ENCODE measurements at regions not wholly inside any gene's neighbourhood (a gene's known extent, or its start where the extent isn't known, plus 50 kb on each side); places are given as distances from the start of the nearest gene placed in this dataset.

DNA sequence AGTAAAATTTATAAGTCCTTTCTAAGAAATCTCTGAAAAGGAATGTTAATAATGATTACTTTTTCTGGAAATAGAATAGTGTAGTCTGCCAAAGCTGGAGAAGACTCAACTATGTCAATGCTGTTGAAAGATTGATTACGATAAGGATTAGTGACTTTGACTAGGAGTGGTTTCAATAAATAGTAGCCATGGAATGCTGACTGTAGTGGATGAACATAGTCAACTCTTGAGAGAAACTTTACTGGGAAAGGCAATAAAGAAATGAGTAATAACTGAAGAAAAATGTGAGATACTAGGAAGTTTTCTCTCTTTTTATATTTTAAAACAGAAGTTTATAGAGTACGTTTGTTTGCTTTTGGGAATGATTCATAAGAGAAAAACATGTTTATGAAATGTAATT lies 105.0 kb upstream of the CDK13 start (continued):
- TF ChIP-seq, protein P1, sequence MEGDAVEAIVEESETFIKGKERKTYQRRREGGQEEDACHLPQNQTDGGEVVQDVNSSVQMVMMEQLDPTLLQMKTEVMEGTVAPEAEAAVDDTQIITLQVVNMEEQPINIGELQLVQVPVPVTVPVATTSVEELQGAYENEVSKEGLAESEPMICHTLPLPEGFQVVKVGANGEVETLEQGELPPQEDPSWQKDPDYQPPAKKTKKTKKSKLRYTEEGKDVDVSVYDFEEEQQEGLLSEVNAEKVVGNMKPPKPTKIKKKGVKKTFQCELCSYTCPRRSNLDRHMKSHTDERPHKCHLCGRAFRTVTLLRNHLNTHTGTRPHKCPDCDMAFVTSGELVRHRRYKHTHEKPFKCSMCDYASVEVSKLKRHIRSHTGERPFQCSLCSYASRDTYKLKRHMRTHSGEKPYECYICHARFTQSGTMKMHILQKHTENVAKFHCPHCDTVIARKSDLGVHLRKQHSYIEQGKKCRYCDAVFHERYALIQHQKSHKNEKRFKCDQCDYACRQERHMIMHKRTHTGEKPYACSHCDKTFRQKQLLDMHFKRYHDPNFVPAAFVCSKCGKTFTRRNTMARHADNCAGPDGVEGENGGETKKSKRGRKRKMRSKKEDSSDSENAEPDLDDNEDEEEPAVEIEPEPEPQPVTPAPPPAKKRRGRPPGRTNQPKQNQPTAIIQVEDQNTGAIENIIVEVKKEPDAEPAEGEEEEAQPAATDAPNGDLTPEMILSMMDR (IDR thresholded peaks at IDR 0.05), result no peak

DNA sequence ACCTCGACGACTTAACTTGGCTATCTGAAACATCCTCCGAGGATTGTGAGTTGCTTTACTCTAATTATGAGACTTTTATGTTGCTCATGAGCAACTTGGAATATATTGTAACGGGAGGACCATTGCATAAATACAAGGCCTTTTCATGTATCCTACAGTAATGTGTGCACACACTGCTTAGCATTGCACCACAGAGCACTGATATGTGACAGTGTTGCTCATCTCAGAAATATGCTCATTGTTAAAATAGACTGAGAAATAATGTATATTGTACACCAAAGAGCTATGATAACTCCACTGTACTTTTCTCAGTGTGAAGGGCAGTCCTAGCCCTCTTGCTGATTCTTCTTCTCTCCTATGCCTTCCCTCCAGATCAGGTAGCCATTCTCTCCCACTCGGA lies 102.8 kb upstream of the CDK13 start:
- BruUV-seq (replicated peaks), result no TSS peak
- no peak overlapping the region for H3K4me3 ChIP-seq (ENCODE audit: low read depth in 2 of 2, low read length in 2 of 2)
- intact Hi-C loops (cut with micrococcal nuclease; ENCODE audit: unreplicated experiment), result no loop called here
- ATAC-seq, result no peak
- TF ChIP-seq, protein P1 (IDR thresholded peaks at IDR 0.05), result no peak
- TF ChIP-seq, protein P2, sequence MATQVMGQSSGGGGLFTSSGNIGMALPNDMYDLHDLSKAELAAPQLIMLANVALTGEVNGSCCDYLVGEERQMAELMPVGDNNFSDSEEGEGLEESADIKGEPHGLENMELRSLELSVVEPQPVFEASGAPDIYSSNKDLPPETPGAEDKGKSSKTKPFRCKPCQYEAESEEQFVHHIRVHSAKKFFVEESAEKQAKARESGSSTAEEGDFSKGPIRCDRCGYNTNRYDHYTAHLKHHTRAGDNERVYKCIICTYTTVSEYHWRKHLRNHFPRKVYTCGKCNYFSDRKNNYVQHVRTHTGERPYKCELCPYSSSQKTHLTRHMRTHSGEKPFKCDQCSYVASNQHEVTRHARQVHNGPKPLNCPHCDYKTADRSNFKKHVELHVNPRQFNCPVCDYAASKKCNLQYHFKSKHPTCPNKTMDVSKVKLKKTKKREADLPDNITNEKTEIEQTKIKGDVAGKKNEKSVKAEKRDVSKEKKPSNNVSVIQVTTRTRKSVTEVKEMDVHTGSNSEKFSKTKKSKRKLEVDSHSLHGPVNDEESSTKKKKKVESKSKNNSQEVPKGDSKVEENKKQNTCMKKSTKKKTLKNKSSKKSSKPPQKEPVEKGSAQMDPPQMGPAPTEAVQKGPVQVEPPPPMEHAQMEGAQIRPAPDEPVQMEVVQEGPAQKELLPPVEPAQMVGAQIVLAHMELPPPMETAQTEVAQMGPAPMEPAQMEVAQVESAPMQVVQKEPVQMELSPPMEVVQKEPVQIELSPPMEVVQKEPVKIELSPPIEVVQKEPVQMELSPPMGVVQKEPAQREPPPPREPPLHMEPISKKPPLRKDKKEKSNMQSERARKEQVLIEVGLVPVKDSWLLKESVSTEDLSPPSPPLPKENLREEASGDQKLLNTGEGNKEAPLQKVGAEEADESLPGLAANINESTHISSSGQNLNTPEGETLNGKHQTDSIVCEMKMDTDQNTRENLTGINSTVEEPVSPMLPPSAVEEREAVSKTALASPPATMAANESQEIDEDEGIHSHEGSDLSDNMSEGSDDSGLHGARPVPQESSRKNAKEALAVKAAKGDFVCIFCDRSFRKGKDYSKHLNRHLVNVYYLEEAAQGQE (IDR thresholded peaks at IDR 0.05; ENCODE audit: insufficient read depth in 1 of 2, low read depth in 2 of 2, low read length in 1 of 2), result no peak
- no peak for TF ChIP-seq SIN3A (IDR thresholded peaks at IDR 0.05; ENCODE audit: borderline replicate concordance, insufficient read depth, low read depth, low read length)
- TF ChIP-seq TCF7L2 (IDR thresholded peaks at IDR 0.05; ENCODE audit: low read depth, low read length), result no peak
- TF ChIP-seq POLR2AphosphoS5 (IDR thresholded peaks at IDR 0.05; ENCODE audit: low read depth, low read length), result no peak
- ChIA-PET CTCF (no interaction called here), POLR2A (no interaction called here)
- H3K27me3 ChIP-seq (ENCODE audit: control insufficient read depth, insufficient read depth, low read length), result no peaks in the 10 kb centered on the region; the same call in 1 of the 2 replicates
- DNase-seq (ENCODE audit: low read depth, low spot score), result no peak
- no peaks in the 10 kb centered on the region for H3K9me3 ChIP-seq (ENCODE audit: control insufficient read depth, insufficient read depth, low read depth, low read length)
- H3K36me3 ChIP-seq (ENCODE audit: control insufficient read depth, insufficient read depth, low read length), result no peaks in the 10 kb centered on the region
- H3K27ac ChIP-seq (ENCODE audit: low read length), result no peak overlapping the region
- no peaks in the 10 kb centered on the region for H3K4me1 ChIP-seq (ENCODE audit: control insufficient read depth, insufficient read depth, low read length)
- in situ Hi-C loops (cut with HindIII; ENCODE audit: low pct_unique_long_range_greater_than_20kb, low sequenced_read_pairs), result no loop called here

DNA sequence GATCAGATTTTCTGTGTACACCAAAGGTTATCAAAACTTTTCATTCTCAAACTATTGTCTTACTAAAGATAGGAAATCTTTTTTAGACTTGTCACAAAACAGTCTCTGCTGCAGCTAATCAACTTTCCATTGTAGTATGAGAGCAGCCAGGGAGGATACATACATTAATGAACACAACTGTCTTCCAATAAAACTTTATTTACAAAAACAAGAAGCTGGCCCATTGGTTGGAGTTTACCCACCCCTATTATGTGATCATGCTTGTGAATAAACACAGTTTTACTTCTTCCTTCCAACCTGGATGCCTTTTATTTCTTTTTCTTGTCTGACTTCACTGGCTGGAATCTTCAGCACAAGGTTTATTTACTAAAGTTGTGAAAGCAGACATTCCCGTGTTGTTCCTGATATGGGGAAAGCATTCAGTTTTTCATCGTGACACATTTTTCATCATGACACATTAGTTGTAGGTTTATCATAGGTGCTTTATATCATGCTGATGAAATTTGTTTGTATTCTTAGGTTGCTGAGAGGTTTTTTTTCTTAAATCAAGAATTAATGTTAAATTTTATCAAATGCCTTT lies 98.5 kb upstream of the CDK13 start:
- in situ Hi-C loops (cut with HindIII; ENCODE audit: low pct_unique_long_range_greater_than_20kb, low sequenced_read_pairs), result no loop called here
- POLR2A ChIA-PET, result no interaction called here
- TF ChIP-seq TCF7L2 (IDR thresholded peaks at IDR 0.05; ENCODE audit: low read depth, low read length), result no peak
- TF ChIP-seq SIN3A (IDR thresholded peaks at IDR 0.05; ENCODE audit: borderline replicate concordance, insufficient read depth, low read depth, low read length), result no peak
- TF ChIP-seq, protein P1 (IDR thresholded peaks at IDR 0.05), result no peak
- TF ChIP-seq POLR2AphosphoS5 (IDR thresholded peaks at IDR 0.05; ENCODE audit: low read depth, low read length), result no peak
- TF ChIP-seq, protein P2 (IDR thresholded peaks at IDR 0.05; ENCODE audit: insufficient read depth in 1 of 2, low read depth in 2 of 2, low read length in 1 of 2), result no peak
- no TSS peak for BruUV-seq (replicated peaks)
- ATAC-seq (no peak), DNase-seq (ENCODE audit: low read depth, low spot score) (no peak)
- intact Hi-C loops (cut with micrococcal nuclease; ENCODE audit: unreplicated experiment), result no loop called here
- Histone ChIP-seq H3K27me3 (ENCODE audit: control insufficient read depth, insufficient read depth, low read length) (peaks cover 12% of the 10 kb centered on the region; the same call in 1 of the 2 replicates), H3K9me3 (ENCODE audit: control insufficient read depth, insufficient read depth, low read depth, low read length) (no peaks in the 10 kb centered on the region), H3K36me3 (ENCODE audit: control insufficient read depth, insufficient read depth, low read length) (no peaks in the 10 kb centered on the region), H3K4me3 (ENCODE audit: low read depth in 2 of 2, low read length in 2 of 2) (no peak overlapping the region), H3K4me1 (ENCODE audit: control insufficient read depth, insufficient read depth, low read length) (no peaks in the 10 kb centered on the region), H3K27ac (ENCODE audit: low read length) (no peak overlapping the region)
- CTCF ChIA-PET, result no interaction called here

Data from Panc1 (cell line).